NCI-H2107 (cell line): ENCODE measurements at regions not wholly inside any gene's neighbourhood (a gene's known extent, or its start where the extent isn't known, plus 50 kb on each side); places are given as distances from the start of the nearest gene placed in this dataset.

Experiments
- DNase-seq: peaks from one replicate; lab custom pipeline; 2025; lab: John Stamatoyannopoulos, UW

- no peak for DNase-seq
These were observed 532.7 kb upstream of the POU3F3 start for GRCh38 chr2:104321116-104321795.

GRCh38 chr2:104321796-104322349 lies 532.0 kb upstream of the POU3F3 start:
- DNase-seq = no peak

GRCh38 chr2:104332731-104333130 lies 521.2 kb upstream of the POU3F3 start:
- DNase-seq = no peak

GRCh38 chr2:104337869-104338268 lies 516.0 kb upstream of the POU3F3 start:
- no peak for DNase-seq

GRCh38 chr2:104340162-104340561 lies 513.8 kb upstream of the POU3F3 start:
- no peak for DNase-seq

GRCh38 chr2:104340879-104341828 lies 512.8 kb upstream of the POU3F3 start:
- DNase-seq = no peak

- no peak for DNase-seq
These were observed 509.6 kb upstream of the POU3F3 start for GRCh38 chr2:104344306-104344705.

GRCh38 chr2:104344985-104345384 lies 508.9 kb upstream of the POU3F3 start:
- no peak for DNase-seq

GRCh38 chr2:104358122-104358521 lies 495.8 kb upstream of the POU3F3 start:
- DNase-seq = no peak

GRCh38 chr2:104361414-104361813 lies 492.5 kb upstream of the POU3F3 start:
- no peak for DNase-seq

GRCh38 chr2:104368089-104368488 lies 485.8 kb upstream of the POU3F3 start:
- no peak for DNase-seq

GRCh38 chr2:104371087-104371781 lies 482.7 kb upstream of the POU3F3 start:
- DNase-seq = no peak

- no peak for DNase-seq
These were observed 478.7 kb upstream of the POU3F3 start for GRCh38 chr2:104375206-104375605.

- no peak for DNase-seq
These were observed 475.0 kb upstream of the POU3F3 start for GRCh38 chr2:104378853-104379374.

GRCh38 chr2:104384961-104385360 lies 469.0 kb upstream of the POU3F3 start:
- no peak for DNase-seq

GRCh38 chr2:104385743-104386142 lies 468.2 kb upstream of the POU3F3 start:
- DNase-seq = no peak

GRCh38 chr2:104388296-104388695 lies 465.6 kb upstream of the POU3F3 start:
- no peak for DNase-seq

GRCh38 chr2:104402825-104403224 lies 451.1 kb upstream of the POU3F3 start:
- DNase-seq = no peak

- DNase-seq = no peak
These were observed 449.4 kb upstream of the POU3F3 start for GRCh38 chr2:104404526-104404925.

- no peak for DNase-seq
These were observed 448.3 kb upstream of the POU3F3 start for GRCh38 chr2:104405623-104406022.

- DNase-seq = peak; percentile 56
These were observed 447.6 kb upstream of the POU3F3 start for GRCh38 chr2:104406261-104406726.

GRCh38 chr2:104407641-104408040 lies 446.3 kb upstream of the POU3F3 start:
- DNase-seq = no peak
